GM19324 (cell line): ENCODE measurements at regions not wholly inside any gene's neighbourhood (a gene's known extent, or its start where the extent isn't known, plus 50 kb on each side); places are given as distances from the start of the nearest gene placed in this dataset.
"Not testable (repeated sequence)": the region's sequence is repeated elsewhere in the genome, so short reads cannot be mapped to it uniquely, and the experiment has no call there.

ENCODE experiments used
- ATAC-seq: cut with Tn5 transposase; IDR thresholded peaks from one replicate; pipeline ENCODE4 v1.9.1; 2021; ENCODE audit warnings: mild to moderate bottlenecking, moderate library complexity; ENCODE audit not compliant: unreplicated experiment, low FRiP score

DNA sequence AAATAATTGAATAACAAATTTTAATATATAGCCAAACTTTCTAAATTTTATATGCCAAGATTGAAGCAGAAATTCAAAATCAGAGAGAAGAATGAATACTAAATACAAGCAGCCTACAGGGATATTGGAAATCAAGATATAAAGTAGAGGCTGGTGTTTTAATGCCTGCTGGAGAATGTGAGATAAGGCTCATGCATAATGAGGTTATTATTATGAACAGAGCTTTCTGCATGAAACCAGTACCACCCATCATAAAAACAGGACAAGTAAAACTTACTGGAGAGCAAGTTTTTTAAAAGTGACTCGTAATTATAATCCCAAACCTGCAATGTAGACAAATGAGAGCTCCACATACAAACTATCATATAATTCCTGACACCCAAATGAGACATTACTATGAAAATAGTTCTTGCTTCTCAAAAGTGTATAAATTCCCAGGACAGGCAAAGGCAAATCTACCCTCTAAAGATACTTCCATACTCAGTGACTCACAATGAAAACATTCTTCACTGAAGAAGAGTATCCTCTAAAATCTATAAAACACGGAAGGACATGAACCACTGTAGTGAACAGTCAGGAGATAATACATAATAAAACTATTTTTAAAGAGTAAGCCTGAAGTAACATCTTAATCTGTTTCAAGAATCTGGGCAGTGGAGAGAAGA is 532.0 kb upstream of the GRAMD2B start:
- no peak for ATAC-seq

DNA sequence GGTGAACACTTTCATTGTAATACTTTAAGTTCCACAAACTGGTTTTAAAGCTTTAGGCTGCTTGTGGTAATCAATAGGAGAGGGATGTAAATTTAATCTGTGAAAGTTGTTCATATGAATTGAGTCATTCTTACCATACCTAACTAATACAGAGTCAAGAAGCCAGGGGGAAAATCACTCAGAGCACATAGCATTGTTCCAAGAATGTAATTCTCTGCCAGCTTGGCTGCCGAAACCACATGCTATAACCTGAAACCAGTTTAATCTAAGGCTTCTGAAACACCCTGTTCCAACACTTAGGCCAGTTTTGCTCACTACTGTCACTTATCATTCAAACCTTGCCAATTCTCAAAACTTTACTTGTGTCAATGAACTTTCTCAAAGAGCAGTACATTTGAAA is 528.8 kb upstream of the GRAMD2B start:
- ATAC-seq: no peak

DNA sequence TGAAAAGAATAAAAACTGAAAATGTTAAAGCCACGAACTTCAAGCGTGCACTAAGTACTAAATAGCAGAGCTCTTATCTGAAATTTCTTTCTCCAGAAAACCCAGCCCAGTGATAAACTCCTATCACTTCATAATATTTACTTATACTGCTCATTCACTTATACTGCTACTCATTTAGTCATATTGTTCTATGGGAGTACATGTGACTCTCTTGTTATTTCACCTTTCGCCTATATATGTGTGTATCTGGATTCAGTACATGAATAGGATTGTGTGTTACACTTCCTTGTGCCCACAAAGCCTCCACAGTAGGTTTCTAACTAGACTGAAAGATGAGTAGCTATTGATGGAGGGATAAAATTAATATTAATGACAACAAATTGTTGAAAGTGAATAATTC is 526.8 kb upstream of the GRAMD2B start:
- ATAC-seq: no peak

DNA sequence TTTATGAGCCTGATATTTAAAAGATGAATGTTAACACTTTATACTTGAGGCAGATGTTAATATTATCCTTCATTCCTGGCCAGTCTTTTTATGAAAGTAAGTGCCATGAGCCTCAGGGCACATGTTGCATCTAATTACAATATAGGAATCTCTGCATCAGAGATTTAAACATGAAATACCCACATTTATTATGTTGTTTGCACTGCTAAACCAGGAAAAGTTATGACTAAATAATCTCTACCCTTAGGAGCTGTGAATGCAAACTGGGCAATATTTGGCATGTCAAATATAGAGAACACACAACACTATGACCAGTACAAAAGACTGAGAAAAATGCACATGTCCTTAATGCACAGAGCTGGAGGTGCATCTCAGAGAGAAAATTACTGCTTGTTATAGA is 526.1 kb upstream of the GRAMD2B start:
- ATAC-seq: no peak

DNA sequence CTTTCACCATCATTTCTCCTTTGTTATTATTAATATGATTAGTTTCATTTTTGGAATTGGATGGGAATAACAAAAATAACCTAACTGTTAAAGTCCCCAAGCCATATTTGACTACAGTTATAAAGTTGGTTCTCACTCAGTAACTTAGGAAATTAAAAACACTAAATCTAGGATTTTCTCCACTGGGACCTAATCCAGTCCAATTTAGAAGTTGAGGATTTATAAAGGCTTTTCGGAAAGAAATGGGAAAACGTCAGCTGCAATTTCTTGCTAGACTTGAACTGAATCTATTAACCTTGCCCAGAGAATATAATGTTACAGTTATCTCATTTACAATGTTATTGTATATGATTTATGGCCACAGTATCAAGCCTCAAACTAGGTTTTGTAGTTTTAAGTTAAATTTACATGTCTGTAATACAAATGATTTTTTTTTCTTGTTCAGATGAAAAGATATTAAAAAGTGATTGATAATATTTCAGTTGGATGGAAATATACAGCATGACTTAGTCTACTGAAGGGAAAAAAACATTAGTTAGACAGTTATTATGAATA is 524.3 kb upstream of the GRAMD2B start:
- no peak for ATAC-seq

DNA sequence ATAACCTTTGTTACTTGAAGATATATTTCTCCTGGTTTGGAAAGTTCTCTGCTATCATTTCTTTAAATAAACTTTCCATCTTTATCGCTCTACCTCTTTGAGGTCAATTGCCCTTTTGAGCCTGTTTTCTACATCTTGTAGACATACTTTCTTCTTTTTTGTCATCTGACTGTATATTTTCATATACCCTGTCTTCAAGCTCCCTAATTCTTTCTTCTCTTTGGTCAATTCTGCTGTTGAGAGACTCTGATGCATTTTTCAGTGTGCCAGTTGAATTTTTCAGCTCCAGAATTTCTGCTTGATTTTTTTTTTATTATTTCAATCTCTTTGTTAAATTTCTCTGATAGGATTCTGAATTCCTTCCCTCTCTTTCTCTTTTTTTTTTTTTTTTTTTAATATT is 511.2 kb upstream of the GRAMD2B start:
- no peak for ATAC-seq

DNA sequence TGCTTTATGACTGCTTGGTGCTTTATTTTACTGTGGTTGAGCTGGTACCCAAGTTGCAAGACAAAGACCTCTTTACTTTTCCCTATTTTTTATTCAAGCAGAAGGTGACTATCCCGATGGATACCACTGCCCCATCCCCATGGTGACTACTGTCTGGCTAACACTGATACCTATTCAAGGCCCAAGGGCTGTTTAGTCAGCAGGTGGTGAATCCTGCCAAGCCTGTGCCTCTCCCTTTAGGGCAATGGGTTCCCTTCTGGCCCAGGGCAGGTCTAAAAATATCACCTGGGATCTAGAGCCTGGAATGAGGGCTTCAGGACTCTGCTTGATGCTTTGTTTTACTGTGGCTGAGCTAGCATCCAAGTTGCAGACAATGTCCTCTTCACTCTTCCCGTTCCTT is 510.0 kb upstream of the GRAMD2B start:
- no peak for ATAC-seq

DNA sequence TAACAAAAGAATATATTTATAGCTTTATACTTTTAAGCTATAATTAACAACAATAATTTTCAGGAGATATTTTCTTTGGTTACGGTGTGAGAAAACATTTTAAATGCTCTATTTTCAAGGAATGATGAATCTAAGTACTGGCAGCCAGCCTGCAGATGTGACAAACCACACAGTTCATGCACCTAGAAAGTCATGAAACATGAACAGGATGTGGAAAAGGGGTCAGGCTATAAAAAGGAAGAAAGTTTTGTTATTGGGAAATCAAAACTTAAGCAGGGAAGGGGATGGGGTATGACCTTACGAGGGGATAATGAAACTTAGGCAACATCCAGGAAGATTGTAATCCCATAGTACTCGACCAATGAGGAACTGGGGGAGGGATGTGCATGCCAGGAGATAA is 508.7 kb upstream of the GRAMD2B start:
- ATAC-seq: no peak

DNA sequence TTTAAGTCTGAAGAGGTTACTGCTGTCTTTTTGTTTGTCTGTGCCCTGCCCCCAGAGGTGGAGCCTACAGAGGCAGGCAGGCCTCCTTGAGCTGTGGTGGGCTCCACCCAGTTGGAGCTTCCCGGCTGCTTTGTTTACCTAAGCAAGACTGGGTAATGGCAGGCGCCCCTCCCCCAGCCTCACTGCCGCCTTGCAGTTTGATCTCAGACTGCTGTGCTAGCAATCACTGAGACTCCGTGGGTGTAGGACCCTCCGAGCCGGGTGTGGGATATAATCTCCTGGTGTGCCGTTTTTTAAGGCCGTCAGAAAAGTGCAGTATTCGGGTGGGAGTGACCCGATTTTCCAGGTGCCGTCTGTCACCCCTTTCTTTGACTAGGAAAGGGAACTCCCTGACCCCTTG is 499.3 kb upstream of the GRAMD2B start:
- ATAC-seq: not testable (repeated sequence)

DNA sequence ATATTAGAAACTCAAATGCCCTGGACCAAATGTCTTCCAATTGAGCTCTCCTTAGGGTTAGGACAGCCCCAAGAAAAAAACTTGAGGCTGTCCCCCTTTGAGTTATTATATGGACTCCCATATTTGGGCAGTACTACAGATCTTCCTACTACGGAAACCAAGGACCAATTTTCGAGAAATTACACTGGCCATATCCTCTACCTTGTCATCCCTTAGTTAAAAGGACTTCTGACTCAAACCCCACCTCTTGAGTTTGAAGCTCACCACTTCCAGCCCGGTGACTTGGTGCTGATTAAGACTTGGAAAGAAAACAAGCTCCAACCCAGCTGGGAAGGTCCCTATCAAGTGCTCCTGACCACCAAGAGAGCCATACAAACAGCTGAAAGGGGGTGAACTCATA is 497.0 kb upstream of the GRAMD2B start:
- no peak for ATAC-seq

DNA sequence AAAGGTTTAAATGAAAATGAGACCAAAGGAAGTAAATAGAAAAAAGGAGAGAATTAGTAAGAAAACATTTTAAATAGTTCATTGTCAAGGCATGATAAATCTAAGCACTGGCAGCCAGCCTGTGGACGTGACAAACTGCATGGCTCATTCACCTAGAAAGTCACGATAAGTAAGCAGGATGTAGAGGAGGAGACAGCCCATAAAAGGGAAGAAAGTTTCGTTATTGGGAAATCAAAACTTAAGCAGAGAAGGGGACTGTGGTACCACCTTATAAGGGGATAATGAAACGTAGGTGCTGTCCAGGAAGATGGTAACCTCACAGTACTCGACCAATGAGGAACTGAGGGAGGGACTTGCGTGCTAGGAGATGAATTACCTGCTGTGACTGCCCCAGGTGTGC is 494.5 kb upstream of the GRAMD2B start:
- ATAC-seq: no peak

DNA sequence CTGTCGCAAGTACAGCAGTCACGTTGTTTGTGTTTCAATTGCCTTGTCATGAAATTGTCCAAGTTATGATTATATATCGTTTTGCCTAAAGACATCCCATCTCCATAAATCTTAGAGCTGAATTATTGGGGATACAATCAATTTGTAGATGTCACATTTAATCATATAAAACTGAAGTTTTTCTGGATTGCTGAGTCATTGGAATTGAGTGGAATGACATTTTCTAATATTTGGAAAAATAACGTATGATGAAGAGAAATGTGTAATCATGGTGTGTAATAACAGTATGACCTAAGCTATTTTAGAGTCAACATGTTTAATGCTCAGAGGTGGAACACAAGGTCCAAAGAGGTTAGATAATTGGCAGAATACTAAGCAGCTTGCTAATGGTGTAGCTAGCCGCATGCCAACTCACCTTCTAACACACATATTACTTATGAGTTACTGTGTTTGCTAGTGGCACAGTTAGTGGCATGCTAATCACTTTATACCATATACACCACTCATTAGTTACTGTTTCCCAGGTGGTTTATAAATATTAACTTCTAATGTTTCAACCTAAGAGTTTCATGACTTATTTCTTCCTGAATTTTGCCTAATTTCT is 473.1 kb upstream of the GRAMD2B start:
- no peak for ATAC-seq

DNA sequence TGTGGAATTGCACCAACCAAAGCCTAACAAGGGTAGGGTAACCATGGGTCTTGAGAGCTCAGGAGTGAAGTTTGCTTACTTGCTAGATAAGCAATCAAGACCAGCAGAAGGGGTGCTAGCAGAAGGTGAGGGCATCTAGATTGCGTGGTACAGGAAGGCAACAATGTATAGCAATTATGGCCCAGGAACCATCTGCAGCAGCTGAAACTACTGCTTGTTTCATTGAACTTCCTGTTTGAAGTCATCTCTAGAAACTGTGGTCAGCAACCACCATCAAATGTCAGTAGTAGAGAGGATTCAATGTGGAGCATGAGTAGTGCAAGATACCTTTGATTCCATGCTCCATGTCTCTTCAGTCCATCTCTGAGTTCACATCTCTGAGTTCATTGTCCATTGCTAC is 462.1 kb upstream of the GRAMD2B start:
- peak; percentile 95 for ATAC-seq

DNA sequence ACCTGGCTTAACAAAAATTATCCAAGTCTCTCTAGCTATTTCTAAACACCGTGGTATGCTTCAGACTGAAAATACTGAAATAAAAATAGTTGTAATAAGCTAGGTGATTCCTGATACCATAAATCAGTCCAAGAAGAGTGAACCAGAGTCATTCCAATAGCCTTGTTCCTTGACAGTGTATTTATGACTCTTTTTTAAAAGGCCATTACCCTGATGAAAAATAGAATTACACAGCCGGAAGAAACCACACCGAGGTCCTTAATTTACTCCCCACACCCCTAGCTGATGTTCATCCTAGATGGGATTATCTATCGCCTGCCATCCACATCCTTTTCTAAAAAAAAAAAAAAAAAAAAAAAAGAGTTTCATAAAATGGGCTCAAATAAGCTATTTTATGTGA is 457.6 kb upstream of the GRAMD2B start:
- ATAC-seq: no peak

DNA sequence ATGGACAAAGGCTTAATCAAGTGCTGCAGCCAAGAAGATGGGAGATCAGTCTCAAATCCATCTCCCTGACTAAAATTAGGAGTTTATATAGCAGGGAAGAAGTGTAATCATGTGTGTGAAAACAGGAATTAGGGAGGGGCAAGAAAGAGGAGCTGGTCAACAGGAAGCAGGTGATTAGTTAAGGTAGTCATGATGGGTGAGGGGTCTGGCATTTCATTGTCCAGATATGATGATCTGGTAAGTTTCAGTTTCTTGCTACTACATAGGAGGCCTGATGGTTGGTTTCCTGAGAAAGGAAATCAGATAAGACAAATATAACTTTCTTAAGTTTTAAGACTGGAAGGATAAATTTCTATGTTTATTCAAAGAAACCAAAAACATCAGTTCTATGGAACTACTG is 455.6 kb upstream of the GRAMD2B start:
- no peak for ATAC-seq

DNA sequence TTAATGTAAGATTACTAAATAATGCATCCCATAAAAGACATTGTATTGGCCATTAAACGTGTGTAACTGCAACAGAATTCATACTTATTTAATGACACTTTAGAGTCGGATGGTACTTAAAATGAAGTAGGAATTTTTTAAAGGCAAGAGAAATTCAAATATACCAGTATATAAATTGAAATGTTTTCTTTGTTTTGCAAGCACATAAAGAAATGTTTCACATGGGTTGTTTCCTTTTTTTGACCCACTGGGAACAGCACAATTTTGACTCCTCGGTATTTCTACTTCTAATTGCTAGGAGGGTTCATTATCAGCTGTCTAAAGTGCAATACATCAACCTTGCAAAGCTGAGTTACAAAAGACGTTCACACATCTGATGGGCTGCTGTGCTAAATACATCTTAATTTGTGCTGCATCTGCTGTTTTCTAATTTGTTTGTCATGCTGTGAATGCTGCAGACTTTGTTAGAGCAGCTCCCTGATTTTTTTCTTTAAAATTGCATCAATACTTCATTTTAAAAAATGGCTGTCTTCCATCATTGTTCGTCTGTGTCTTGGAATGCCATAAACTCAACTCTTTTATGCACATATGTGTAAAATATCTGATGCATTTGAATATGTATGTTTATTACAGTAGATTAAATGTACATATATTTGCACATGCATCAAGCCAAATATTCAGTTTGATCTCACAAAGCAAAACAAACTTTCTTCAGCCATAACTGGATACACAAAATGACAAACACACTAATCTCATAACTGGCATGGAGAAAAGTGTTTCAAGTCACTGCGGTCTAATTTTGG is 454.0 kb upstream of the GRAMD2B start:
- no peak for ATAC-seq

DNA sequence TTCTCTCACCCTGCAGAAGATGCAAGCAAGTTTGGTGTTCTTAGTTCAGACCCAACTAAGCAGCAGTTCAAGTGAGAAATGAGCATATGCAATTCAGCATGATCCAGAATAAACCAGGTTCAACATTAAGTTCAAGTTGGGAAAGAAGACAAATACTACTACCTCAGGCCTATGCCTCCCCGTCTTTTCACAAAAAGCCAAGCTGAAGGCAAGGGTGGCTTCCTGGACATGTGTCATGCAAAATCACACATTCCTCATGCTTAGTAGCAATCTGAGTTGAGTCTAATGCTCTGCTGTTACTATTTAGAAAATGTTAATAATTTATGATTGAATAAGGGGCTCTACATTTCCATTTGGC is 453.4 kb upstream of the GRAMD2B start:
- no peak for ATAC-seq

DNA sequence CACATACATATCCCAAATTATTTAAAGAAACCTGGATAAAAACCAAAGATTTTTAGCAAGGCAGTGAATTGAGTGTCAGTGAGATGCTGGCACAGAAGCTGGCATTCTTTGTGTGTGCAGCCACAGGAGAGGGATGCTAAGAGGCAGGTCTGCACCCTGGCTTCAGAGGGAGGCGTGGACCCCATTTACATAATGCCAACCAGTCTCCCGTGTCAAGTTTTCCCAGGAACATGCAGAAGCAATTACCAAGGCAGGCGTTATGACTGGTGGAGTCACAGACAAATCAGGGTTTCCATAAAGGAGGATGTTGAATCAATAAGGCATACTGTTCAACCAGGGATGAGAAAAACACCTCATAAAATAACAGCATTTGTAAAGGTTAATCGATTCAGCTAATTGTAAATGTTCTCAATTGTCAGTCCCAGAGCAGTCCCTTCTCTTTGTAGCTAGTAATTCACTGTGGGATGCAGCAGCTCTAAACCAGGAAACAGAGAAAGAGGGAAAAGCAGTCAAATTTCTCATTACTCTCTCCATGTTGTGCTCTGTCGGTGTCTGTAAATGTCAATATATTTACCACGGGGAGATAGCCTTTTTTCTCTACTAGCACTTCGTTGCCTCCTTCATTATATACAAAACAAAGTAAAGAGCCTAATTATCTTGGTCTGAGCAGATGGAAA is 452.4 kb upstream of the GRAMD2B start:
- ATAC-seq: no peak

DNA sequence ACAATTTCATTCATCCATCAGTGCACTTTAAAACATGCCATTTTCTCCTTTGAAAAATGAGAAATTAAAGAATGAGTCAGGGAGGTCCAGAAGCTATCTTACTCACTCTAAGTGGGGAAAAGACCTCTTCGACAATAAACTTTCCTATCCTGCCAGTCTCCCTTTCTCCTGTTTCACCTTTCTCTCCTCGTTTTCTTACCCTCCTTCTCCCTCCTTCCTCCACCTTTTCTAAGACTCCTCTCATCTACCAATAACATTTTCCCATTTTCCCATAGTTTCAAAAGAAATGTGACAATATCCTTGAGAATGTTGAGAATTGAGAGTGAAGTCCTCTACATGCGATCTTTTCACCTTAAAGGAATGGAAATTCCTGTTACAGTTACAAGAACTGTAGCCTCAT is 450.5 kb upstream of the GRAMD2B start:
- no peak for ATAC-seq

DNA sequence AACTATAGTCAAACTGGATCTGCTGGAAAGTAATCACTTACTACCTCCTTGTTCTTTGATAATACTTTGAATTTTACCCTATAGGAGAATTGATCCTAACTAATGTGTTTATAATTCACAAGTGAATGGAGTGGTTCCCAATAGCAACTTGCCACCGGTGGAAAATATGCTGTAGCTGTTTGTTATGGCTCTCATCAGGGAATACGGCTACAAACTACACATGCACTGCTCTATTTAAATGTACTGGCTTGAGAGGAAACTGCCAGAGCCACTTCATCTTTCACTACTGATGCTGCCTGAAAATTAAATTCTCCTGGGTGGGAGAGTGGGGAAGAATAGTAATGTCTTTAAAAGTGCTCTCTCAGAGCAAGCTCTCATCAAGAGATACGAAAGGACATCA is 448.5 kb upstream of the GRAMD2B start:
- ATAC-seq: no peak

DNA sequence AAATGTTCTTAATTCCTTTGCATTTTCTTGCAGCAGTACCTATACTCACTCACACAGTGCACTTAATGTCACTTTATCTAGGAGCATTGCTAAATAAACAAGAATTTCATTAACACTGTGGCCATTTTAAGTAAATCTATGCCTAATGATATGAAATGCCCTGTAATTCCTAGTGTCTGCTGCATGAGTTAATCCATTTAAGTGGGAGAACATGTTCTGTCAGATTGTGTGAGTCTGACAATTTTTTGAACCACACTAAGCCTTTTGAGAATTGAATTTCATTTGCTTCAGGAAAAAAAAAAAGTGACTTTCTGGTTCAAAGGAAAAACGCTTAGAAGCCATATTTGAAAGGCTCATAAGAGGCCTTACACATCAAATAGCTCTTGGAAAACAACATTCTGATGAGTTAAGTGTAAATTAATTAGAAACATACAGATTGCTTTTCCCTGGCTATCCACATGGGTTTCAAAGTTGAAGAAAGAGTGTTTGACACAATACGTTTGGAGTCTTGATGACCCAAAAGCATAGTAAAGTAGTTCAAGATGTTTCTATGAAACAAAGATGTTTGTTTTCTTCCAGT is 446.7 kb upstream of the GRAMD2B start:
- no peak for ATAC-seq
